Smooth muscle cell (in vitro differentiated cells): ENCODE measurements at regions not wholly inside any gene's neighbourhood (a gene's known extent, or its start where the extent isn't known, plus 50 kb on each side); places are given as distances from the start of the nearest gene placed in this dataset.

Source experiments
- DNase-seq: peaks from one replicate; lab custom pipeline; 2025; ENCODE audit not compliant: unreplicated experiment; lab: John Stamatoyannopoulos, UW
- H2AFZ ChIP-seq: fragments of 200-600 bp; sonication (generic); 2 replicates; pipeline ENCODE4 v1.6.0; 2016; ENCODE audit warnings: antibody characterized with exemption, low read depth, mild to moderate bottlenecking
- H3F3A ChIP-seq: fragments of 200-600 bp; sonication (generic); 2 replicates; pipeline ENCODE4 v1.6.0; 2017; ENCODE audit warnings: antibody characterized with exemption, low read depth
- H3K27ac ChIP-seq: fragments of 200-600 bp; sonication (generic); 2 replicates; pipeline ENCODE4 v1.5.1; 2016; ENCODE audit warnings: low read depth, mild to moderate bottlenecking
- H3K27me3 ChIP-seq: fragments of 200-600 bp; sonication (generic); 2 replicates; pipeline ENCODE4 v1.6.1; 2016; ENCODE audit warnings: low read depth, mild to moderate bottlenecking
- H3K36me3 ChIP-seq: fragments of 200-600 bp; sonication (generic); 2 replicates; pipeline ENCODE4 v1.5.1; 2016; ENCODE audit warnings: low read depth
- H3K4me1 ChIP-seq: fragments of 200-600 bp; sonication (generic); 2 replicates; pipeline ENCODE4 v1.5.1; 2016; ENCODE audit warnings: low read depth
- H3K4me2 ChIP-seq: fragments of 200-600 bp; sonication (generic); 2 replicates; pipeline ENCODE4 v1.6.0; 2016; ENCODE audit warnings: mild to moderate bottlenecking
- H3K4me3 ChIP-seq: fragments of 200-600 bp; sonication (generic); 2 replicates; pipeline ENCODE4 v1.5.1; 2016; ENCODE audit warnings: mild to moderate bottlenecking
- H3K79me2 ChIP-seq: fragments of 200-600 bp; sonication (generic); 2 replicates; pipeline ENCODE4 v1.6.0; 2016; ENCODE audit warnings: low read depth, mild to moderate bottlenecking
- H3K9ac ChIP-seq: fragments of 200-600 bp; sonication (generic); 2 replicates; pipeline ENCODE4 v1.6.0; 2016; ENCODE audit warnings: low read depth
- H3K9me3 ChIP-seq: fragments of 200-600 bp; sonication (generic); replicated peaks from 2 replicates; pipeline ENCODE4 v1.5.1; 2016; ENCODE audit warnings: low read depth
- H4K20me1 ChIP-seq: fragments of 200-600 bp; sonication (generic); 2 replicates; pipeline ENCODE4 v1.6.0; 2016; ENCODE audit warnings: low read depth
- CTCF ChIP-seq: fragments of 200-600 bp; sonication (generic); IDR thresholded peaks from 2 replicates; pipeline ENCODE4 v1.5.1; 2017; ENCODE audit warnings: borderline replicate concordance, mild to moderate bottlenecking, antibody characterized with exemption; ENCODE audit not compliant: insufficient read depth, poor library complexity, severe bottlenecking
- WGBS: methylation state at CpG from one replicate; pipeline ENCODE4 v1.1.7; 2016; ENCODE audit warnings: low lambda C conversion rate; 5-methylcytosine and 5-hydroxymethylcytosine counted together

- H3K4me3 ChIP-seq: no peak overlapping the region
- no peaks in the 10 kb centered on the region for H3F3A ChIP-seq
- H3K27me3 ChIP-seq: no peaks in the 10 kb centered on the region
- H3K9ac ChIP-seq: no peak overlapping the region
- H3K36me3 ChIP-seq: no peaks in the 10 kb centered on the region
- no peaks in the 10 kb centered on the region for H3K4me1 ChIP-seq
- no peaks in the 10 kb centered on the region for H3K9me3 ChIP-seq
- WGBS: 90% methylated on average over 13 of the region's 13 CpGs
- no peak overlapping the region for H3K4me2 ChIP-seq
- no peak overlapping the region for H3K27ac ChIP-seq
- H4K20me1 ChIP-seq: no peaks in the 10 kb centered on the region
- H3K79me2 ChIP-seq: no peaks in the 10 kb centered on the region
- no peak overlapping the region for H2AFZ ChIP-seq
- no peak for DNase-seq
- TF ChIP-seq CTCF: no peak
Observed at GRCh38 chr9:95626341-95626740, 109.6 kb upstream of the PTCH1 start.

GRCh38 chr9:95623640-95624039, 106.9 kb upstream of the PTCH1 start:
- 91% methylated on average over 4 of the region's 4 CpGs for WGBS
- Histone ChIP-seq H3K79me2 (no peaks in the 10 kb centered on the region), H3K4me3 (no peak overlapping the region), H3K4me2 (no peak overlapping the region), H3K4me1 (no peaks in the 10 kb centered on the region), H3K27ac (no peak overlapping the region), H3K9me3 (no peaks in the 10 kb centered on the region), H3F3A (no peaks in the 10 kb centered on the region), H2AFZ (no peak overlapping the region), H3K9ac (no peak overlapping the region), H3K36me3 (no peaks in the 10 kb centered on the region), H3K27me3 (no peaks in the 10 kb centered on the region), H4K20me1 (no peaks in the 10 kb centered on the region)
- no peak for TF ChIP-seq CTCF
- DNase-seq: no peak

GRCh38 chr9:95620722-95621121, 104.0 kb upstream of the PTCH1 start:
- no peaks in the 10 kb centered on the region for H3F3A ChIP-seq
- no peak overlapping the region for H3K9ac ChIP-seq
- no peaks in the 10 kb centered on the region for H3K27me3 ChIP-seq
- H3K79me2 ChIP-seq: no peaks in the 10 kb centered on the region
- no peak overlapping the region for H3K27ac ChIP-seq
- no peak overlapping the region for H3K4me2 ChIP-seq
- 94% methylated on average over 8 of the region's 8 CpGs for WGBS
- no peaks in the 10 kb centered on the region for H3K9me3 ChIP-seq
- H3K4me3 ChIP-seq: no peak overlapping the region
- no peak for DNase-seq
- H3K4me1 ChIP-seq: no peaks in the 10 kb centered on the region
- H2AFZ ChIP-seq: no peak overlapping the region
- TF ChIP-seq CTCF: no peak
- H4K20me1 ChIP-seq: no peaks in the 10 kb centered on the region
- H3K36me3 ChIP-seq: no peaks in the 10 kb centered on the region

- Histone ChIP-seq H3K4me3 (no peak overlapping the region), H3K36me3 (no peaks in the 10 kb centered on the region), H3K27ac (no peak overlapping the region), H3K9me3 (no peaks in the 10 kb centered on the region), H3K9ac (no peak overlapping the region), H3F3A (no peaks in the 10 kb centered on the region), H2AFZ (no peak overlapping the region), H3K79me2 (no peaks in the 10 kb centered on the region), H3K4me1 (no peaks in the 10 kb centered on the region), H3K27me3 (no peaks in the 10 kb centered on the region), H3K4me2 (no peak overlapping the region), H4K20me1 (no peaks in the 10 kb centered on the region)
- 93% methylated on average over 10 of the region's 10 CpGs for WGBS
- DNase-seq: no peak
- no peak for TF ChIP-seq CTCF
Observed at GRCh38 chr9:95620314-95620713, 103.5 kb upstream of the PTCH1 start.
